ENCODE measurements at regions not wholly inside any gene's neighbourhood (a gene's known extent, or its start where the extent isn't known, plus 50 kb on each side); places are given as distances from the start of the nearest gene placed in this dataset.

- Histone ChIP-seq H3K9me2 (replicated peaks; ENCODE audit: low read depth, low read length) (no peaks in the 10 kb centered on the region), H3F3A (ENCODE audit: low read depth) (no peaks in the 10 kb centered on the region), H3K36me3 (ENCODE audit: insufficient read depth, low read length) (no peaks in the 10 kb centered on the region), H3K4me3 (ENCODE audit: low read length, poor library complexity, severe bottlenecking) (peak overlapping the region; percentile 88), H3K4me2 (ENCODE audit: low read depth, low read length, poor library complexity, severe bottlenecking) (peak overlapping the region; percentile 92), H3K79me2 (ENCODE audit: insufficient read depth, low read length) (peaks cover 65% of the 10 kb centered on the region), H3K9ac (ENCODE audit: low read depth, low read length, poor library complexity, severe bottlenecking) (peak overlapping the region; percentile 89), H3K4me1 (ENCODE audit: insufficient read depth, low read length, poor library complexity, severe bottlenecking) (peaks cover 55% of the 10 kb centered on the region), H4K20me1 (ENCODE audit: insufficient read depth, low read length, poor library complexity, severe bottlenecking) (peaks cover 41% of the 10 kb centered on the region), H3K27me3 (ENCODE audit: insufficient read depth, low read length, poor library complexity, severe bottlenecking) (no peaks in the 10 kb centered on the region), H2AFZ (ENCODE audit: low read length) (no peak overlapping the region), H3K9me3 (ENCODE audit: insufficient read depth, low read depth, low read length) (no peaks in the 10 kb centered on the region)
- TF ChIP-seq CTCF (conservative IDR thresholded peaks at IDR 0.05; ENCODE audit: low read length) (no peak), EZH2phosphoT487 (IDR thresholded peaks at IDR 0.05; ENCODE audit: borderline replicate concordance) (no peak)
These were observed 54.6 kb upstream of the BOLA1 start for GRCh38 chr1:149844650-149845255.

GRCh38 chr1:149845416-149845815, 54.0 kb upstream of the BOLA1 start:
- no peak for TF ChIP-seq CTCF (conservative IDR thresholded peaks at IDR 0.05; ENCODE audit: low read length)
- no peak for TF ChIP-seq EZH2phosphoT487 (IDR thresholded peaks at IDR 0.05; ENCODE audit: borderline replicate concordance)
- H3K9me3 ChIP-seq (ENCODE audit: insufficient read depth, low read depth, low read length), result no peaks in the 10 kb centered on the region
- peaks cover 44% of the 10 kb centered on the region for H4K20me1 ChIP-seq (ENCODE audit: insufficient read depth, low read length, poor library complexity, severe bottlenecking)
- H3K9me2 ChIP-seq (replicated peaks; ENCODE audit: low read depth, low read length), result no peaks in the 10 kb centered on the region
- H3K4me1 ChIP-seq (ENCODE audit: insufficient read depth, low read length, poor library complexity, severe bottlenecking), result peaks cover 55% of the 10 kb centered on the region
- no peaks in the 10 kb centered on the region for H3K36me3 ChIP-seq (ENCODE audit: insufficient read depth, low read length)
- peaks cover 70% of the 10 kb centered on the region for H3K79me2 ChIP-seq (ENCODE audit: insufficient read depth, low read length)
- H2AFZ ChIP-seq (ENCODE audit: low read length), result no peak overlapping the region
- H3F3A ChIP-seq (ENCODE audit: low read depth), result no peaks in the 10 kb centered on the region
- no peaks in the 10 kb centered on the region for H3K27me3 ChIP-seq (ENCODE audit: insufficient read depth, low read length, poor library complexity, severe bottlenecking)
- peak overlapping the region; percentile 92 for H3K4me2 ChIP-seq (ENCODE audit: low read depth, low read length, poor library complexity, severe bottlenecking)
- H3K4me3 ChIP-seq (ENCODE audit: low read length, poor library complexity, severe bottlenecking), result peak overlapping the region; percentile 88
- peak overlapping the region; percentile 89 for H3K9ac ChIP-seq (ENCODE audit: low read depth, low read length, poor library complexity, severe bottlenecking)

GRCh38 chr1:149846042-149846441, 53.3 kb upstream of the BOLA1 start:
- H3K9ac ChIP-seq (ENCODE audit: low read depth, low read length, poor library complexity, severe bottlenecking), result peak overlapping the region; percentile 89
- TF ChIP-seq EZH2phosphoT487 (IDR thresholded peaks at IDR 0.05; ENCODE audit: borderline replicate concordance) (no peak), CTCF (conservative IDR thresholded peaks at IDR 0.05; ENCODE audit: low read length) (no peak)
- no peaks in the 10 kb centered on the region for H3F3A ChIP-seq (ENCODE audit: low read depth)

More at GRCh38 chr1:149846042-149846441, 53.3 kb upstream of the BOLA1 start:
- H3K4me2 ChIP-seq (ENCODE audit: low read depth, low read length, poor library complexity, severe bottlenecking), result peak overlapping the region; percentile 92
- H3K4me3 ChIP-seq (ENCODE audit: low read length, poor library complexity, severe bottlenecking), result peak overlapping the region; percentile 88
- H3K36me3 ChIP-seq (ENCODE audit: insufficient read depth, low read length), result no peaks in the 10 kb centered on the region
- H3K9me3 ChIP-seq (ENCODE audit: insufficient read depth, low read depth, low read length), result no peaks in the 10 kb centered on the region
- H2AFZ ChIP-seq (ENCODE audit: low read length), result no peak overlapping the region
- H3K27me3 ChIP-seq (ENCODE audit: insufficient read depth, low read length, poor library complexity, severe bottlenecking), result no peaks in the 10 kb centered on the region
- H4K20me1 ChIP-seq (ENCODE audit: insufficient read depth, low read length, poor library complexity, severe bottlenecking), result peaks cover 44% of the 10 kb centered on the region
- H3K4me1 ChIP-seq (ENCODE audit: insufficient read depth, low read length, poor library complexity, severe bottlenecking), result peaks cover 55% of the 10 kb centered on the region
- H3K79me2 ChIP-seq (ENCODE audit: insufficient read depth, low read length), result peaks cover 70% of the 10 kb centered on the region
- H3K9me2 ChIP-seq (replicated peaks; ENCODE audit: low read depth, low read length), result no peaks in the 10 kb centered on the region
